CD4-positive, alpha-beta memory T cell (primary cell): ENCODE measurements at regions not wholly inside any gene's neighbourhood (a gene's known extent, or its start where the extent isn't known, plus 50 kb on each side); places are given as distances from the start of the nearest gene placed in this dataset.

Experiments used
- CTCF ChIA-PET: fragments of 350-600 bp; sonication (Branson Sonifier 250); formaldehyde crosslinking; loops from one replicate; lab custom pipeline; 2021; ENCODE audit warnings: inconsistent platforms; ENCODE audit not compliant: partially characterized antibody; lab: Charles Lee
- POLR2A ChIA-PET: fragments of 350-600 bp; sonication (Branson Sonifier 250); formaldehyde crosslinking; loops from one replicate; lab custom pipeline; 2021; ENCODE audit not compliant: partially characterized antibody; lab: Charles Lee
- DNase-seq, 5 donors: peaks; one replicate each; pipeline versions ENCODE4 v3.0.0 to v3.0.0-alpha.2; 2020 to 2022; ENCODE audit warnings: mixed read lengths in 1 of 5
- H3K27ac ChIP-seq: one replicate; pipeline ENCODE4 v1.7.0; 2013; ENCODE audit warnings: low read depth, low read length
- H3K27me3 ChIP-seq: 2 replicates; pipeline ENCODE4 v1.7.0; 2013; ENCODE audit warnings: mild to moderate bottlenecking, low read length, moderate library complexity; ENCODE audit not compliant: insufficient read depth
- H3K36me3 ChIP-seq: 2 replicates; pipeline ENCODE4 v1.7.0; 2013; ENCODE audit warnings: mild to moderate bottlenecking, low read length, moderate library complexity; ENCODE audit not compliant: insufficient read depth
- H3K4me1 ChIP-seq: 2 replicates; pipeline ENCODE4 v1.7.0; 2013; ENCODE audit warnings: mild to moderate bottlenecking, low read length, moderate library complexity; ENCODE audit not compliant: insufficient read depth
- H3K4me3 ChIP-seq, 2 donors: one replicate each; pipeline ENCODE4 v1.7.0; 2013; ENCODE audit warnings: low read length in 2 of 2, mild to moderate bottlenecking in 1 of 2
- H3K9me3 ChIP-seq, 2 donors: one replicate each; pipeline ENCODE4 v1.7.0; 2013; ENCODE audit warnings: low read length in 2 of 2, control low read depth in 1 of 2; ENCODE audit not compliant: control insufficient read depth in 1 of 2
- H3K27ac Mint-ChIP-seq, 7 donors: one replicate each; pipeline ENCODE4 v1.8.0; 2020 to 2021; ENCODE audit warnings: mixed read lengths in 7 of 7, mild to moderate bottlenecking in 6 of 7, inconsistent platforms in 3 of 7, moderate library complexity in 3 of 7
- H3K27me3 Mint-ChIP-seq, 2 donors: one replicate each; pipeline ENCODE4 v1.8.0; 2020 to 2021; ENCODE audit warnings: mixed read lengths in 2 of 2
- H3K36me3 Mint-ChIP-seq, 2 donors: one replicate each; pipeline ENCODE4 v1.8.0; 2020 to 2021; ENCODE audit warnings: mixed read lengths in 2 of 2, inconsistent platforms in 1 of 2, mild to moderate bottlenecking in 1 of 2
- H3K4me1 Mint-ChIP-seq, 4 donors: one replicate each; pipeline ENCODE4 v1.8.0; 2020 to 2021; ENCODE audit warnings: mixed read lengths in 4 of 4, mild to moderate bottlenecking in 1 of 4
- H3K4me3 Mint-ChIP-seq, 8 donors: one replicate each; pipeline ENCODE4 v1.8.0; 2020 to 2021; ENCODE audit warnings: mixed read lengths in 8 of 8, mild to moderate bottlenecking in 7 of 8, moderate library complexity in 6 of 8, inconsistent platforms in 3 of 8
- H3K9me3 Mint-ChIP-seq, 8 donors: one replicate each; pipeline ENCODE4 v1.8.0; 2020 to 2021; ENCODE audit warnings: mixed read lengths in 8 of 8, mild to moderate bottlenecking in 5 of 8, inconsistent platforms in 3 of 8, moderate library complexity in 1 of 8
- intact Hi-C: fragments of 100-400 bp; cut with micrococcal nuclease; formaldehyde crosslinking; loops from one replicate; pipeline ENCODE4 v1.15.1; 2023

DNA sequence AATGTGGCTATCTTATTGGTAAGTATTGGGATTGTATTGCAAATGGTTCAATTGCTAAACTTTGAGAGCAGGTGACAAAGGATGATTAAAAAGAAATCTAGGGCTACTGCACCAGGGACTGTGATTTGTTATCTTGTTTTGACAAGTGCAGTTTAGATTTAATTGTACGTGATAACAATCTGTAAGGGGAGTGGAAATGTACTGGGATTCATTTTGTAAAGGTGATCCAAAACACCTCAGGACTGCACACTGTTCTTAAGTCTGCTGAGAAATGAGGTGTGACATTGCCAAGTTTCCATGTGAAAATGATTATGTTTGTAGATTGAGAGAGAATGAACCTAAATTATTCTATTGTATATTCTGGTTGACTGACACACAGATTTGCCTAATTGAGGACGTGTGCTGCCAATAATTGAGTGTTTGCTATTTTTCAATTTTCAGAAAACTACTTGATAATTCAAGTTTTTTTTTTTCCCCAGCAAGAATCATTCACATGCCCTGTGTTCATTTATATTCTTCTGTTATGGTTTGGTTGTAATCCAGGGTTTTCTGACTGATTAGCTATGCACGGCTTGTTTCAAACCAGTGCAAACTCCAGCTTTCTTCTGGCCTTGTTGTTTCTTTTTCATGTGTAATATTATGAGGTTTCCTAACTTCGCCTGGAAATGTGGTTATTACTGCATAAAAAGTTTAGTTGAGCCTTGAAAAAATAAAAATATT, 308.0 kb downstream of the OLFM4 start:
- Mint-ChIP-seq H3K27me3 (no peaks in the 10 kb centered on the region), H3K27ac (no peak overlapping the region), H3K9me3 (peaks cover 0 to 4% (median 1%) of the 10 kb centered on the region in 8 donors), H3K36me3 (no peaks in the 10 kb centered on the region), H3K4me1 (no peaks in the 10 kb centered on the region), H3K4me3 (no peak overlapping the region)
- H3K4me1 ChIP-seq: no peaks in the 10 kb centered on the region
- H3K4me3 ChIP-seq: no peak overlapping the region
- ChIA-PET CTCF (no interaction called here), POLR2A (no interaction called here)
- no peak overlapping the region for H3K27ac ChIP-seq
- no peaks in the 10 kb centered on the region for H3K9me3 ChIP-seq
- intact Hi-C loops: no loop called here
- no peak for DNase-seq
- H3K36me3 ChIP-seq: no peaks in the 10 kb centered on the region
- no peaks in the 10 kb centered on the region for H3K27me3 ChIP-seq

DNA sequence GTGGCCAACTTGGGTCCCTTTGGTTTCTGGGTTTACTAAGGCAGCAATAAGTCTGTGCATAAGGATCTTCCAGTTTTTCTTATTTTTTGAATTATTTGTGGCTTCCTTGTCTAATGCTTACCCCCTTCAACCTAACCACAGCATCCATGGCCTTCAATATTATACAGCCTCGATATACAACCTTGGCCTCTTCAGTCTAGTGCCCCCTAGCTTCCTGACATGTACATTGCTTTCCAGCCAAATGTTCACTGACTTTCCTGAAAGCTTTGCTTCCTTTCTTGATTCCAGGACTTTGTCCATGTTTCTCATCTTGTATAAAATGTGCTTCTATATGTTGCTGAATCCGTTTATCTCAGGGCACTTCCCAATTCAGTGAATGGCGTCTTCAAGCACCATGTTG, 310.1 kb downstream of the OLFM4 start:
- H3K9me3 Mint-ChIP-seq: peaks cover 0 to 7% (median 2%) of the 10 kb centered on the region in 8 donors
- H3K4me1 ChIP-seq: no peaks in the 10 kb centered on the region
- H3K4me3 ChIP-seq: no peak overlapping the region
- no peaks in the 10 kb centered on the region for H3K27me3 Mint-ChIP-seq
- no peak overlapping the region for H3K4me3 Mint-ChIP-seq
- H3K36me3 Mint-ChIP-seq: no peaks in the 10 kb centered on the region
- no peaks in the 10 kb centered on the region for H3K36me3 ChIP-seq
- no peak overlapping the region for H3K27ac Mint-ChIP-seq
- H3K4me1 Mint-ChIP-seq: no peaks in the 10 kb centered on the region
- POLR2A ChIA-PET: no interaction called here
- intact Hi-C loops: no loop called here
- H3K27ac ChIP-seq: no peak overlapping the region
- DNase-seq: no peak
- H3K9me3 ChIP-seq: no peaks in the 10 kb centered on the region
- CTCF ChIA-PET: no interaction called here
- H3K27me3 ChIP-seq: no peaks in the 10 kb centered on the region

DNA sequence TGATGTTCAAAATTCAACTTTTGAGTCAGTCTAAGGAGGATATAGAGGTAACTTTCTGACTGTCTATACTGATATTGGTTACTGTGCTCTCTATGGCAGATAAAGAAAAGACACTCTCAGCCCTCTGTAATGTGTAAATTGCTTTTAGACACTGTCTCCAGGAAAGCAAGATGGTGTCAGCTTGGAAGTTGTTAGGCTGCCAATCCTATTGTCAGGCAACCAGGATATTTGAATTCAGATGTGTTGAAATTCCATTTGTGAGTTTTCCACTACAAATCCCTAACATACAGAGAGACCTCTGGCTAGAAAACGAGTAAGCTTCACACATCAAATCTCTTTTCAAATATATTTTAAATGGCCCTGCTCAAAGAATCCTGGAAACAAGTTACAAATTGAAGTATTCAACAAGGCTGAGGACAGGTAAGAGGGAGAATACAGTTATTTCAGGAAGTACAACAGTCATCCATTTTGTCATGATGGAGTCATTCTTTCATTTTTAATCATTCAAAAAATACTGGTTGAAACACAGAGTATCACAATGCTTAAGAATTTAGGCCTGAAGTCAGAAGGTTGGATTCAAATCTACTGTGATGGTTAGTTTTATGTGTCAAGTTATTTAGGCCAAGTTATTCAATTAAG, 312.0 kb downstream of the OLFM4 start:
- no peaks in the 10 kb centered on the region for H3K9me3 ChIP-seq
- H3K27me3 ChIP-seq: no peaks in the 10 kb centered on the region
- H3K27ac ChIP-seq: no peak overlapping the region
- no peaks in the 10 kb centered on the region for H3K4me1 ChIP-seq
- H3K4me3 Mint-ChIP-seq: no peak overlapping the region
- H3K27ac Mint-ChIP-seq: no peak overlapping the region
- CTCF ChIA-PET: no interaction called here
- no peak for DNase-seq
- no peaks in the 10 kb centered on the region for H3K36me3 ChIP-seq
- no peaks in the 10 kb centered on the region for H3K36me3 Mint-ChIP-seq
- POLR2A ChIA-PET: no interaction called here
- H3K4me3 ChIP-seq: no peak overlapping the region
- H3K27me3 Mint-ChIP-seq: no peaks in the 10 kb centered on the region
- intact Hi-C loops: no loop called here
- no peaks in the 10 kb centered on the region for H3K4me1 Mint-ChIP-seq
- peaks cover 0 to 7% (median 2%) of the 10 kb centered on the region in 8 donors for H3K9me3 Mint-ChIP-seq

DNA sequence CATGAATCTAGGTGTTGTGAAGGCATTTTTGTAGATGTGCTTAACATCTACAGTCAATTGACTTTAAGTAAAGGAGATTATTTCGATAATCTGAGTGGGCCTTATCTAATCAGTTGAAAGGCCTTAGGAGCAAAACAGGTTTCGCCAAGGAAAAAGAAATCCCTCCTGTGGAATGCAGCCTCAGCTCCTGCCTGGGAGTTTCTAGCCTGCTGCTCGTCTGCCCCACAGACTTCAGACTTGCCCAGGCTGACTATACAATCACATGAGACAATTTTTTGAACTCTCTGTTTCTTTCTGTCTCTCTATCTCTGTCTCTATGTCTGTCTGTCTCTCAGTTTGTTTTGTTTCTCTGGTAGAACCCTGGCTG, 312.5 kb downstream of the OLFM4 start:
- Mint-ChIP-seq H3K27ac (no peak overlapping the region), H3K27me3 (no peaks in the 10 kb centered on the region), H3K4me3 (no peak overlapping the region), H3K36me3 (no peaks in the 10 kb centered on the region), H3K4me1 (no peaks in the 10 kb centered on the region), H3K9me3 (peaks cover 0 to 7% (median 1%) of the 10 kb centered on the region in 8 donors)
- Histone ChIP-seq H3K27me3 (no peaks in the 10 kb centered on the region), H3K27ac (no peak overlapping the region), H3K36me3 (no peaks in the 10 kb centered on the region), H3K4me1 (no peaks in the 10 kb centered on the region), H3K4me3 (no peak overlapping the region), H3K9me3 (no peaks in the 10 kb centered on the region)
- DNase-seq: no peak
- POLR2A ChIA-PET: no interaction called here
- CTCF ChIA-PET: no interaction called here
- intact Hi-C loops: no loop called here

DNA sequence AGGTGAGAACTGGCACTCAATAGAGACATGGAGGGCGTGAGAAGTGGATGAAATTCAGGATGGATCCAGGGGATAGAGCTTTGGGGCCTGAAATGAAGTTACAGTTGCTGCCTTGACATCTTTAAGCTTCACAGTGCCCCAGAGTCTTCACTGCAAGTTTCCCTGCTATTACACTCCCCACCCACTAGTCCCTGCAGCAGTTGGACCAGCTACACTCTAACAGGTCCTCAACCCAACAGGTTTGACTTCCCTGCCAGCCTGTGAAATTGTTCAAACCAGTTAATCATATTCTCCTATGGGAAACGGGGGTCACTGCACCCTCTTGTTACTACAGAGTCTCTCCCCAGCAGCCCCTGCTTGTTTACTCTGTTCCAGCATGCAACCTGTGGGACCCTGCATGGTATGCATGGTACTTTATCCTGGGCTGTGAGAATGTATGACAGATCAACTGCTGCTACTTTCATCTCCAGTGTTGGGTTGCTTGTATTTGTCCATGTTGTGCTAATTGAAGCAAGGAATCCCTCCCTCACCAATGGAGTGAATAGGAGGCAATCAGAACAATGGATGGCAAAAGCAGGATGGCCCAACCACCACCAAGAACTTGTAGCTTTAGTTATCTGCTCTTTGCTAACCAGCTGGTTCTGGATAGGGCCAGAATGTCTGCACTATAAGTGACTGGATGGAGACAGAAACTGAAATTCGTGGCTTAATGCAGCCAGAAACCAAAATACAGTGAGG, 314.2 kb downstream of the OLFM4 start:
- H3K4me3 ChIP-seq: no peak overlapping the region
- Mint-ChIP-seq H3K9me3 (peaks cover 0 to 7% (median 3%) of the 10 kb centered on the region in 8 donors), H3K4me3 (no peak overlapping the region), H3K27me3 (no peaks in the 10 kb centered on the region), H3K4me1 (no peaks in the 10 kb centered on the region), H3K36me3 (no peaks in the 10 kb centered on the region), H3K27ac (no peak overlapping the region)
- ChIA-PET CTCF (no interaction called here), POLR2A (no interaction called here)
- H3K36me3 ChIP-seq: no peaks in the 10 kb centered on the region
- H3K4me1 ChIP-seq: no peaks in the 10 kb centered on the region
- no peak for DNase-seq
- intact Hi-C loops: no loop called here
- H3K27ac ChIP-seq: no peak overlapping the region
- no peaks in the 10 kb centered on the region for H3K27me3 ChIP-seq
- no peaks in the 10 kb centered on the region for H3K9me3 ChIP-seq

DNA sequence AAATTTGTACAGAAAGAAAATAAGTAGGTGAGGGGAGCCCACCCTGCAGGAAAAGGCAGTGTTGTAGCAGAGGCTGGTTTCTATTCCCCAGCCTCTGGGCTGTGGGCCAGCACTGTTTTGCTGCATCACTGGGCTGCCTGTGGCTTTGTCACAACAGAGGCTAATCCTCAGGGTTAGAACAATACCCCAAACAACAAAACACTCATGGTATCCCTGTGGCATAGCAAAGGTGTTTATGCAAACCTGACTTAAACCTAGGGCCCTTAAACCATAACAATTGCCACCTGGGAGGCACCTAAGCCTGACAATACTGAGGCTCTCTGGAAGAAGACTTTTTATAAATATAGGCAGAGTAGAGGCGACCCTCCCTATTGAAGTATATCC, 314.7 kb downstream of the OLFM4 start:
- intact Hi-C loops: no loop called here
- Mint-ChIP-seq H3K4me3 (no peak overlapping the region), H3K9me3 (peaks cover 0 to 7% (median 4%) of the 10 kb centered on the region in 8 donors), H3K27me3 (no peaks in the 10 kb centered on the region), H3K36me3 (no peaks in the 10 kb centered on the region), H3K4me1 (no peaks in the 10 kb centered on the region), H3K27ac (no peak overlapping the region)
- no peaks in the 10 kb centered on the region for H3K4me1 ChIP-seq
- no peaks in the 10 kb centered on the region for H3K36me3 ChIP-seq
- H3K9me3 ChIP-seq: no peaks in the 10 kb centered on the region
- H3K27me3 ChIP-seq: no peaks in the 10 kb centered on the region
- H3K27ac ChIP-seq: no peak overlapping the region
- H3K4me3 ChIP-seq: no peak overlapping the region
- CTCF ChIA-PET: no interaction called here
- no peak for DNase-seq
- POLR2A ChIA-PET: no interaction called here

DNA sequence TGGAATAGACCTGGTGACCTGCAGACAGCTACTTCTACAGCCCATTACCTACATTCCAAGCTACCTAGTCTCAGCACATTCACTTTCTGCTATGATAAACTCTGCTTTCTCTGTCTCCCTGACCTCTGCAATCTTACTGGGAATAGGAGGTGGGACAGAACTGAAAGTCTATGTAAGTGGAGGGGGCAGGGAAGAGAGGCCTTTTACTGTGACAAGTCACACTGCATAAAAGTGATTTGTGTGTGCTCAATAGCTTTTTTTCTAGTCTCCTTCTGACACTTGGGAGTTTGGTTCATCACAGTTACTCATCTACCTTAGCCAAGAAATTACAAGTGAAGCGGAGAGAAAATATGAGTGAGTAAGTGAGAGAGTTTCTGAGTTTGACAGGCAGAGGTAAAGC, 322.4 kb downstream of the OLFM4 start:
- POLR2A ChIA-PET: no interaction called here
- Mint-ChIP-seq H3K27ac (no peak overlapping the region), H3K4me3 (no peak overlapping the region), H3K4me1 (no peaks in the 10 kb centered on the region), H3K9me3 (peaks cover 0 to 5% (median 3%) of the 10 kb centered on the region in 8 donors), H3K27me3 (no peaks in the 10 kb centered on the region), H3K36me3 (no peaks in the 10 kb centered on the region)
- Histone ChIP-seq H3K27me3 (no peaks in the 10 kb centered on the region), H3K4me1 (no peaks in the 10 kb centered on the region), H3K27ac (no peak overlapping the region), H3K4me3 (no peak overlapping the region), H3K36me3 (no peaks in the 10 kb centered on the region), H3K9me3 (no peaks in the 10 kb centered on the region)
- CTCF ChIA-PET: no interaction called here
- no peak for DNase-seq
- intact Hi-C loops: no loop called here
